ENCODE measurements at regions not wholly inside any gene's neighbourhood (a gene's known extent, or its start where the extent isn't known, plus 50 kb on each side); places are given as distances from the start of the nearest gene placed in this dataset.

DNA sequence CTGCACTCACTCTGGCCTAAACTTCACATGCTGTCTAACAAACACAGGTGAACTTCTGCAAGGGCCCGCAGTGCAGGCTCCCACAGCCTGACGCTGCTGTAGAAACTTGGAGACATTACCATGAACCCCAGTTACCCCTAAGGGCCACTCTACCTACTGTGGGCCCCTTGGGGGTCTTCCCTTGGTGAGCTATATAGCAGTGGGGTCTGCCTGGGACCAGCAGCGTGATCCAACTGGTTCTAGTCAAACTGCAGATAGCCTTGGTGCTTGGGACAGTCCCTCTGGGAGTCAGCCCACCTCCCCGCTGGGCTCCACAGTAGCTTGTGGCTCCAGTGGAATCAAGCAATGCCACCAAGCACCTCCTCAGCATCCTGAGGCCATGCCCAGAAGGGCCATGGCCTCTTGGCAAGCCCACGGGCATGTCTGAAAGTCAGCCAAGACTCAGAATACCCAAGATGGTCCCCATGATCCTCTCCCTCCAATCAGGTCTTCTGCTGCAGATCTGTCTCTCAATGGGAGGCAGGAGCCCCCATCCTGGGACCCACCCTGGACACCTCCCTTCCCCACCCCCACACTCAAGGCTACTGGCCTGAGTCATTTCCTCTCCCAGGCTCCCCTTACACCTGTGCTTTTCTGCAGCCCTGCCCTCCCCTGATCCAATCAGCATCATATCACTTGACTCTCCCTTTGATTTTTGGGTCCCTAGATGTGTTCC is 230.0 kb upstream of the IRX1 start:
- in situ Hi-C loops (cut with HindIII; ENCODE audit: low sequenced_read_pairs), result no loop called here

DNA sequence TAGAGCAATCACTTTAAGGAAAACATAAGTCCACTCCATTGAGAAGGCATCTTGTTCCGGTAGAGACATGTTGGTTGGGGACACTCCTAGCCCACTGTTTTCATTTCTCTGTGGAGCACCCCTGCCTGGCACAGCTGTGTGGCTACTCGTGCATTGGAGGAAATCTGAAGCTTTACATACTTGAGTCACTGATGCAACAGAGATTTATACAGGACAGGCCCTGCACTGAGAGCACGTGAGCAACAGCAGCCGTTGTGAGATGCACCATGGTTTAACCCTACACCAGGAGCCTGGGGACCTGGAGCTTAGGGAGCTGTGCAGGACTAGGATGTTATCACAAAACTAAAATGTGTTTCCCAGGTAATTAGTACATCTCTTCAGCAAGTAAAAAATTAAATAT is 230.7 kb upstream of the IRX1 start:
- in situ Hi-C loops (cut with HindIII; ENCODE audit: low sequenced_read_pairs), result no loop called here

DNA sequence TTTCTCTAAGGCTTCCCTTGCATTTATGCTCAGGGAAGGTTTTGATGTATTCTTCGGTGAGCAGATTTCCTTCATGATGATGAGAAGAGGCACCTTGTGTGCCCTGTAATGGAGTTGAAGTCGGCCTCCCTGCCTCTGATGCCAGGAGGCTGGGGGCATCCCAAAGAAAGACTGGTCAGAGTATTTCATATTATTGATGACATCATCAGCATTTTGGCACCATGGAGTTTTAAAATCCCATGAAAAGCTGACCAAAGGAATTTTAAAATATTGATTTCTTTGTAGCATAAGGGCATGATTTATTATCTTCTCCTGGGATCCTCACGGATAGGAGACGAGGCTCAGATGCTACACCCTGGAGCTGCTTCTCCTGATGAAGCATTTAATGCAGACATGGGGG is 231.2 kb upstream of the IRX1 start:
- in situ Hi-C loops (cut with HindIII; ENCODE audit: low sequenced_read_pairs), result no loop called here

DNA sequence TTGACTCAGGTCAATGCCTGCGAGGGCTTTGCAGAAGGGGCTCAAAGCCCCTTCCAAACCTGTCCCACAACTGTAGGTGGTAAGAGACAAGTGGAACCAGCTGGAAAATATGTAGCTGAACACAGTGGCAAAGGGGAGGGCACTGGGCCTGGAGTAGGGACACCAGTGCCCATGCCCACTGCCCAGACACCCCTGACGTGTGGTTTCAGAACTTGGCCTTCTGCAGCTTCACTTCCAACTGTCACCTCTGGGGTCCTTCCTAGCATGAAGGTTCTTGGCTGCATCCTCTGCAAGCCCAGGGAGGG is 233.1 kb upstream of the IRX1 start:
- in situ Hi-C loops (cut with HindIII; ENCODE audit: low sequenced_read_pairs), result no loop called here

DNA sequence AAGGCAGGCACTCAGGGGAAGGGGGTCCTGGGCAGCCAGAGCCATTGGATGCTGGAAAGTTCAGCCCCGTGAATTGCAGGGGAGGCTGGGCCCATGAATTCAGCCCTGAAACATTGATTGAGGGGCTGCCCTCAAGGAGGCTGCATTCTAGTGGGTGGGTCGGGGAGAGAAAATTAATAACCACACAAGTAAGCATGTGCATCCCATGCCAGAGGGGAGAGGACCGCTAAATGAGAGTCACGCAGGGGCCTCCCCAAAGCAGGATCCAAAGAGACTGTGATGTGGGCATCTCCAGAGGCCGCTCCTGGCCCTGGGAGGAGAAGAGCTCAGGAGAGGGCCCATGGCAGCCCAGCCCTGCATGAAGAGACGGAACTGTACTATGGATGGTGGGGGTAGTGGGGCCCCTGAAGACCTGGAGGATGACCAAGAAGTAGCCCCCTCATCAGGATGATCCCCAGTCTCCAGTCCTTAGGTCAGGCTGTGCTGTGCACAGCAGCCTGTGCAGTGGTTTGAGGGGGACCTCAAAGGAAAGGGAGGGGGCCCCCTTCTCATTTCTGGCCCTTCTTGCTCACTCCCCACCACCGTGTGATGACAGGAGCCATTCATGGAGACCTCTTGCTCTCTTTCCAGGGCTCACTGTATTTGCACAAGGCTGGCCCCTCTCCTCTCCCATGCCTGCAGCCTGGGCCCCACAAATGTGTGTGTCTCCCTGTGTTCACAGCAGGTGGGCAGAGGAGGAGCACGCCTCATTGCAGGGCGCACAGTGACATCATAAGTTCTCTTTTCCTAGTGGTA is 233.6 kb upstream of the IRX1 start:
- in situ Hi-C loops (cut with HindIII; ENCODE audit: low sequenced_read_pairs), result no loop called here

DNA sequence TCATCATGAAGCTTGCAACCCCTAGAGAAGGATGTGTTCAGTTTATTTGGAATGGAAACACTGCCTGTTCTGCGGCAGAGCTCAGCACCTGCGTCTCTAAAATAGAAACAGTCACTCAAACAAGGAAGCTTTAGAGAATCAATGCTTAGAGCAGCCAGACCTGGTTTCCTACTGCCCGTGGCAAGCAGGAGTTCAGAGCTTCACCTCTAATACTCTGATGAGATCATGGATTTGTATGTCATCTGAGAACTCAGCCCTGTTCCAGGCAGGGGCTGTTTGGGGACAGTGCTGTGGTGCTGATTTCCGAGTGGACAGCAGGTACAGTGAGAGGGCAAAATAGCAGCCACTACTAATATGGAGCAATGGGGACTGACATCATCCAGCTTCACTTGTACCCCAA is 236.0 kb upstream of the IRX1 start:
- in situ Hi-C loops (cut with HindIII; ENCODE audit: low sequenced_read_pairs), result no loop called here

DNA sequence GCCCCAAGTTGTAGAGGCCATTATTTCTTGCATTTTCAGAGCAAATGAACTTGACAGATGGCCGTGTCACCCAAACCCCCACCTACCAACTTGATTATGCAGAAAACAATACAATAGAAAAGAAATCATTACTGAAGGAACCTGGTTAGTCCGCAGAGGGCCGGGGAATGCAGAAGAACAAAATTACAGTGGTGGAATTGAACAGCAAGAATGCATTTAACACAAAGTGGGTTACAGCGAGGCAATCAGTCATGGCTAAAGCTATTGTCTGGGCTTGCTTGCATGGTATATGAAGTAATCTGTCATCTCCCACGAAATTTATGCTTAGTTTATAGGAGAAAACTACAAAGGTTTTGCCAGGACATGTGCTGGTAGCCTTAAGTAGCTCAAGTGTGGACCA is 238.3 kb upstream of the IRX1 start:
- in situ Hi-C loops (cut with HindIII; ENCODE audit: low sequenced_read_pairs), result no loop called here

DNA sequence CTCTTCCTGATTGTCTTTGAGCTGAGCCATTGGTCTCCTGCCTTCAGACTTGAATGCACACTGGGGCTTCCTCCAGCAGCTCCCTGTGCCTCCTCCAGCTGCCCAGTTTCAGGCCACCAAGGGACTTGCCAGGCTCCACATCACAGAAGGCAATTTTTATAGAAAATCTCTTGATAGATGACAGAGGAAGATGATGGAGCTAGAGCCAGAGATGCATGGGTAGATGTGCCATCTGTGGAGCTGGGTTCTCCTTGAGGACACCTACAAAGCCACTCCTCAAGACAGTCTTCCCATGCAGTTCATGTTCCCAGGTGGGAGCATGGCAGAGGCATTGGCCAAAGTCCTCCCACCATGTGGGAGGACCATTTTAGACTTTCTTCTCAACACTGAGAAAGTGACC is 239.6 kb upstream of the IRX1 start:
- in situ Hi-C loops (cut with HindIII; ENCODE audit: low sequenced_read_pairs), result no loop called here

DNA sequence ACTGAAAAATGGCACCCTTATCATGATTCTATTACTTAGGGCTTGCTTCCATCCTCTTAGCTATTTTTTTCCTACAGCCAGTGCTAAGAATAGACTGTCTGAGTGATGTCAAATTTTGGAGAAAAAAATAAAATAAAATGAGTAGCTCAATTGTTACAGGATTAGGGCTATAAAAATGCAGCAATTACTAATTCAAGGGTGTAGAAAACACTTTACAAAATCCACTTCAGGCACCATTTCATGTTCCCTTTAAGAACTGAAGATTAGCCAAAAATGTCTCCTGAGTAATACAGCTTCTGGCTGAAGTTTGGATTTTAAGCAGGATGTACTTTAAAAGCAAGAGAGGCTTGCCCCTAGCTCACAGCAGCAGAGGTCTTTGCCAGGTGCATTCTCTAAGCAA is 240.5 kb upstream of the IRX1 start:
- in situ Hi-C loops (cut with HindIII; ENCODE audit: low sequenced_read_pairs), result no loop called here

DNA sequence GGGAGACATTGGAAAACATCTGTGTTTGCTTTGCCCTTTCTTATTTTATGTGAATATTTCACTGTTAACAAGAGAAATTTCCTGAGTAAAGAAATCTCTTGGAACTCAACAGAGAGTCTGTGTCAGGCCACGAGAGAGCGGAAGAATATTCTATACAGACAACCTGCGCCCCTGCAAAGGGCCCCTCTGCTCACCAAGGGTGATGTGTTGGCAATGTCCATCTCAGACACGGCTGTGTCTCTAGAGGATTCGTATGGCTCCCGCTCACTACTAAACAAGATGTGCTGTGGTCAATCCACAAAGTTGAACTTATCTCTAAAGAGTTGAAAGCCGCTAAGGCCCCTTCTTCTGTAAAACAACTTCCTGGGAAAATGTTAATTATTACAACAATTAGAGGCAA is 241.0 kb upstream of the IRX1 start:
- in situ Hi-C loops (cut with HindIII; ENCODE audit: low sequenced_read_pairs), result no loop called here

DNA sequence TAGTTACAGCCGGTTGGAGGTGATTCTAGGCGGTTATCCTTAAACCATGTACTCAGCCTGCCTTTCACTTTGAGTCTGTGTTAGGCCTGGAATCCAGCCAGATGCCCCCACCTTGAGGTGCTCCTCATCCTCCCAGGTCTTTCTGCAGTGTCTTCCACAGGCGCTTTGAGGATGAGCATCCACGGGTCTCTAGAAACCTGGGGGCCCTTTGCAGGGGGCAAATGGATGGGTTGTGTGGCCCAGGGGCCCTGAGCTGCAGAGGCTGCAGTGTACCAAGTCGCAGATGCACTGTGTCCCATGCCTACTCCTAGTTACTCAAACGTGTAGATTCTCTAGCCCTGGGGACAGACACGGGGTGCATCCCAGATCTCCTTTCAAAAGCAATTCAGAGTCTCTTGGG is 242.1 kb upstream of the IRX1 start:
- in situ Hi-C loops (cut with HindIII; ENCODE audit: low sequenced_read_pairs), result no loop called here

DNA sequence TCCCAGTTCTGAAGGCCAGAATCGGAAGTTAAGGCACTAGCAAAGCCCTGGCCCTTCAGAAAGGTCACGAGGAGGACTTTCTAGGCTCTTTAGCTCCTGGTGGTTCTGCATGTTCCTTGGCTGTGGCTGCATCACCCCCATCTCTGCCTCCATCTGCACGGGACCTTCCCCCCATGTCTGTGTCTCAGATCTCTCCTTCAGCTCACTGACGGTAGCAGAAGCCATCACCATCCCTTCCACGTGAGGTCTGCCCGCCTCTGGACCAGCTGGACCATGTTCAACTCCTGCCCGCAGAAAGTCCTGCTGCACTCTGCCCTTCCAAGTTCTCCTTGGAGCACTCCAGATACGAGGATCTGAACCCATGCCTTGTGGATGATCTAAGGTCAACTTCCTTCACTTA is 242.9 kb upstream of the IRX1 start:
- in situ Hi-C loops (cut with HindIII; ENCODE audit: low sequenced_read_pairs), result no loop called here

DNA sequence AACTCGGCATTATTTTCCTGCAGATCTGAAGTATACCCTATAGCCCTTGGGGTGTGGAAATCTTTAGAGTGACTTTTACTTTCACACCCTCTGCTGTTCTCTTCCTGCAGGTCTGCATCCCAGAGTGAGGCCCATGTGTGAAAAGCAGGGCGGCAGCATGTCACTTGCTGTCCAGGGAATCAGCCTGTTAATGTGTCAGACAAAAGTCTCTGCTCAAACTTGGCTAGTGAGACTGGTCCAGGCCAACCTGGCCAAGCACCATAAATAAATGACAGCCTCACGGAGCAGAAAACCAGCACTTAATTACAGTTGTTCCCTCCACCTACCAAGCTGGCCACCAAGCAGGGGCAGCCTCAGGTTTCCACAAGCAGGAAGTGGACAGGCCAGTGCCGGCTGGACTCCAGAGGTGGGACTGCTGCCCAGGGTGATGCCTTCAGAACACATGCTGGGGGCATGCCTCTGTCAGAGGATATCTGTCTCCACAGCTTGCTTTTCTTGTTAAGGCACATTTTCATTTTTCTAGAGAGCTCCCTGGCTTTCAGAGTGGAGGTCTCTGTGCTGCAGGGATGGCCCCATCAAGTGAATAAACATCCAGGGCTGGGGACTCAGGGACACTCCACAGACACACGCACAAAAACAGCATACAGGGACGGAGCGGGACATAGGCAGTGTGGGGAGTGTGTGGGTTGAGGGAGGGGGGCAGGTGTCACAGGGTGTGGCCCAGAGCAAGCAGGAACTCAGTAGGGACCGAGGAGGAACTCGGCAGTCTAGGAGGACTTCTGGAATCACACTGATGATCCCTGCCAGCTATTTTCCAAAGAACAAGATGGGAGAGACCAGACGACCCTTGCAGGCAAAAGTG is 243.8 kb upstream of the IRX1 start:
- in situ Hi-C loops (cut with HindIII; ENCODE audit: low sequenced_read_pairs), result no loop called here

DNA sequence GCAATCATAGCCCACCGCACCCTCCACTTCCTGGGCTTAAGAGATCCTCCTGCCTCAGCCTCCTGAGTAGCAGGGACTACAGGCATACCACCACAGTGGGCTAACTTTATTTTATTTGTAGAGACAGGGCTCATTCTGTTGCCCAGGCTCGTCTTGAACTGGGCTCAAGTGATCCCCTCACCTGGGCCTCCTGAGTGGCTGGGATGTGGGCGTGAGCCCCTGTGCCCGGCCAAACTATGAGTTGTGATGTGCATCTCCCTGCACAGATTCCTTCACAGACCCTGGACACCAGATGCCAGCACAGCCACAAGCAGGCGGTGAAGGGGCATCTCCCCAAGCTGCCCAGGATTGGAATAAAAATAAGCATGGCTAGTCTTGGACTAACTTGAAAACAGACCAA is 244.9 kb upstream of the IRX1 start:
- in situ Hi-C loops (cut with HindIII; ENCODE audit: low sequenced_read_pairs), result no loop called here

DNA sequence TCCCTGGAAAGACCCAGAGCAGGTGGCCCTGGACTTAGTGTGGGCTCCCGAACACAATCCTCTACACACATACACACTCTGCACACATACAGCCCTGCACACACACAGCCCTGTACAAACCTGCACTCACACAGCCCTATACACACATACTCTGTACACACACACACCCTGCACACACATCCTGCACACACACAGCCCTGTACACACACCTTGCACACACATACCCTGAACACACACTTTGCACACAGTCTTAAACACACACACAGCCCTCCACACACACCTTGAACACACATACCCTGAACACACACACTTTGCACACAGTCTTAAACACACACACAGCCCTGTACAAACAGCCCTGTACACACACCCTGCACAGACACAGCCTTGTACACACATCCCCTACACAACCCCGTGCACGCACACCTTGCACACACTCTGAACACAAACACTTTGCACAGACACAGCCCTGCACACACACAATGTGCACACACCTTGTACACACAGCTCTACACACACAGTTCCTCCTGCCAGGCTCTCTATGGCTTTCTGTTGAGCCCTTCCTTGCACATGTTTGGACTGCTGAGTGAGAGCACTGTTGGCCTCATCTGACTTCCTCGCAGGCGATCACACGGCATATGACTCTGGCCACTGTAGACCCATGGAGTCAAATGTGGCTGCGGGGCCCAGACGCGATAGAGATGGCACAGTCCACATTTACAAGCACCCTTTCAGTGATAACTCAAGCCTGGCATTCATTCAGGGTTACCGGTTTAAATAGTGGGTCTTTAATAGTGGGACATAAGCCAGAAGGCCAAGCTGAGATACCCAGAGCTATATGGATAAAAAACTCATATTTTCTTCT is 245.7 kb upstream of the IRX1 start:
- in situ Hi-C loops (cut with HindIII; ENCODE audit: low sequenced_read_pairs), result no loop called here

DNA sequence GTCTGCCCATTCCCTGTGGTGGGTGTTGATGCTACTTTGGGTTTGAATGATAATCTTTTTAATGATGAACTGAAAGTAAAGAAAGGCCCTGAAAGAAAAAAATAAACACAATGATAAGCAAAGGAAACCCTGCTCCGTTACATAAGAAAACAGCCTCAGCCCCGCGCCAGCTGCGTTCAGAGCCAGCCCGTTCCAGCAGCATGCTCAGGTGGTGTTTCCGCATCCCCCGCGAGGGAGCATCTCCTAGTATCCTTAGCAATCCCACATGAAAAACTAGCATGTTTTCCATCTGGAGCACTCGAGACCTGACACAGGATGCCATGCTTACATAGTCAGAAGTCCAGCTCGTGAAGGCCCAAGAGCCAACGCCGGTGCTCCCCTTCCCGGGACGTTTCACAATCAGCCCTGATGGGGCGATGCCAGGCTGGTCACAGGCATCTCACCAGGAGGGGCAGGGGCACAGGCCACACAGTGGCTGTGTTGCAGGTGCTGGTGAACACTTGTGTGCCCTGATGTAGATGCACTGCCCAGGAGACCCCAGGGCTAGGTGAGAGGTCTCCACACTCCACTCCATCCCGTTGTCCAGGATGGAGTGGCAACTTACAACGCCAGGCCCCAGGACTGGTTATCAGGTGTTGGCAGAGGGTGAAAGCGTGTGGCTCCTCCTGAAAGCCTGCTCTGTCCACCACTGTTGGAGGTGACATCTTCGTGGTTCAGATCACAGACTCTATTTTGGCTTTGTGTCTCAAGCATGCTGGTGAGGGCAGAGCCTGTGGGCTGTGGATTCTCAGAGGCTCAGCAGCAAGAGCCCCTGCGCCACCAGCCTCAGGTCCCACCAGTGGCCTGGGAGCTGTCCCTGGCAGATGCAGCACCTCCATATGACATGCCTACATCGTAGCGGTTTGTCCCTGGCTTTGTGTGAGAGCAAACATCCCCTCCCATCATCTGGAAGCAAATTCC is 246.8 kb upstream of the IRX1 start:
- in situ Hi-C loops (cut with HindIII; ENCODE audit: low sequenced_read_pairs), result no loop called here

DNA sequence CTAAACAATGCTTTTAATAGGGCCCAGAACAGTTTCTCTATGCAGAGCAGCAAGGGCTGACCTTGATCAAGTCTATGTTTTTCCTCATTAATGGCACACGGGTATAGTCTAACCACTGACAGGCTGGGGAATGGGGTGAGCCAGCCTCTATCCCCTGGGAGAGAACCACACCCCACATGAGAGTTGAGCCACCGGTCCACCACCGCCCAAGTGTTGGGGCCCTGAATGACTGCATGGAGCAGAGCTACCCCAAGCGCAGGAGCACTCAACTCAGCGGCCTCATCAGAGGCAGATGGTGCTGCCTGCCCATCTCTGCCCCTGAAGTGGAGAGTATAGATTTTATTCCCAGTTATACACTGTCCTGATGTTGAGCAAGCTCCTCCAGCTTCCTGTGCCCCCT is 247.9 kb upstream of the IRX1 start:
- in situ Hi-C loops (cut with HindIII; ENCODE audit: low sequenced_read_pairs), result no loop called here

DNA sequence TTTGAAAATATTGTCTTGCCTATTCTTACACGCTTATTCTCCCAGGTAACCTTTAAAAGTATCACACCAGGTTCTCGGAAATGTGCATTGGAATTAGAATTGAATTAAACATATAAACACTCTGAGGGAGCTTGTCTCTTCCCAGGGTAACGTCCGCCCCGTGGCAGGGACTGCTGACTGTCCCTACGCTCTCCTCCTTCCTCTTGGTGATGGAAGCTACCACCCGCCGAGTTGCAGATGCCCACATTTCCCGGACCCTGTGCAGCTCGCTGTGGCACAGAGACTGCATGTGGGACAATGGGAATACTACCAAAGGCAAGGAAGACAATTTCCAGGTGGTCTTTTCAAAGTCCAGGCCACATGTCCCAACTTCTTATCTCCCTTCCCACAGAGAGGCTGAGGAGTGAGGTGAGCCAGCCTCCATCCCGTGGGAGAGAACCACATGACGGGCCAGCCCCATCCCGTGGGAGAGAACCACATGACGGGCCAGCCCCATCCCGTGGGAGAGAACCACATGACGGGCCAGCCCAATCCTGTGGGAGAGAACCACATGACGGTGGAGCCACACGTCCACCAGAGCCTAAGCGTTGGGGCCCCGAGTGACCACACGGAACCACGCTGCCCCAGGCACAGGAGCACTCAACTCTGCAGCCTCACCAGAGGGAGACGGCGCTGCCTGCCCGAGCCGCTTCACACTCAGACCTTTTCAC is 249.4 kb upstream of the IRX1 start:
- in situ Hi-C loops (cut with HindIII; ENCODE audit: low sequenced_read_pairs), result no loop called here

DNA sequence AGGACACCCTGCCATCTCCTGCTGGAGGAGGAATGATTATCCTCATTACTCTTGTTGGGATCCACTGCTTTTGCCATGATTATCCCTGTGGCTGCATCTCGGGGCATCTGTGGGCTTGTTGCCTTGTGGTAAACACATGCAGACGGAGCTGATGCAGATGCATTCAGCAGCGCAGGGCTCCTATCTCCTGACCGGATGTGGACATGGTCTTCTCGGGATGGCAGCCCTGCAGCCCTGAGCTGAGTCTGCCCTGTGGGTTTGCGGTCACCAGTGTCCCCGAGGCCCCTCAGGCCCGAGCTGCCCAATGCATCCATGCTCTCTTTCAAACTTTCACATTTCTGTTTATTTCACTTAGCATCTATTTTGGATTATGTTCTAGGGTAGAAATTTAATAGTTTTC is 250.4 kb upstream of the IRX1 start:
- in situ Hi-C loops (cut with HindIII; ENCODE audit: low sequenced_read_pairs), result no loop called here
